AG04450 (cell line): ENCODE measurements at regions not wholly inside any gene's neighbourhood (a gene's known extent, or its start where the extent isn't known, plus 50 kb on each side); places are given as distances from the start of the nearest gene placed in this dataset.

Source experiments
- CTCF ChIA-PET: fragments of 300-600, 350-600 bp; formaldehyde crosslinking; extraction: SDS; loops from one replicate; lab custom pipeline; 2022; ENCODE audit warnings: antibody characterized with exemption, inconsistent platforms; lab: Charles Lee
- POLR2A ChIA-PET: fragments of 350-600 bp; formaldehyde crosslinking; extraction: SDS; loops from one replicate; lab custom pipeline; 2021; ENCODE audit warnings: antibody characterized with exemption, inconsistent platforms; lab: Yijun Ruan, JAX
- DNase-seq: peaks from one replicate; pipeline ENCODE4 v3.0.0-alpha.2; 2011; ENCODE audit warnings: low read depth, low spot score
- H3K27ac ChIP-seq: one replicate; pipeline ENCODE4 v1.5.1; 2012; ENCODE audit warnings: low read depth, low read length, control low read depth
- H3K27me3 ChIP-seq: one replicate; pipeline ENCODE4 v1.6.0; 2012; ENCODE audit warnings: low read length; ENCODE audit not compliant: control insufficient read depth, insufficient read depth
- H3K4me3 ChIP-seq: 2 replicates; pipeline ENCODE4 v1.5.1; 2011; ENCODE audit warnings: mild to moderate bottlenecking, low read depth, low read length, control low read depth
- H3K9me3 ChIP-seq: 2 replicates; pipeline ENCODE4 v1.5.1; 2012; ENCODE audit warnings: low read length; ENCODE audit not compliant: control insufficient read depth, insufficient read depth
- CTCF ChIP-seq: IDR thresholded peaks from 2 replicates; pipeline ENCODE4 v1.5.1; 2011; ENCODE audit warnings: low read depth, low read length, control low read depth, inconsistent platforms

GRCh38 chr11:15613789-15614188, 499.1 kb downstream of the INSC start:
- POLR2A ChIA-PET = interaction anchor here (1.0 kb wide), 1 partner anchor 994 kb away, joined by 3 read pairs; no protein-coding TSS in a partner anchor
- Histone ChIP-seq H3K27me3 (peaks cover 4% of the 10 kb centered on the region), H3K27ac (no peak overlapping the region), H3K4me3 (no peak overlapping the region), H3K9me3 (no peaks in the 10 kb centered on the region)
- no peak for DNase-seq
- CTCF ChIA-PET = interaction anchor here (1.0 to 1.4 kb wide), 2 partner anchors 18 to 1172 kb away, joined by 3 to 5 read pairs; no protein-coding TSS in a partner anchor
- TF ChIP-seq CTCF = no peak

DNA sequence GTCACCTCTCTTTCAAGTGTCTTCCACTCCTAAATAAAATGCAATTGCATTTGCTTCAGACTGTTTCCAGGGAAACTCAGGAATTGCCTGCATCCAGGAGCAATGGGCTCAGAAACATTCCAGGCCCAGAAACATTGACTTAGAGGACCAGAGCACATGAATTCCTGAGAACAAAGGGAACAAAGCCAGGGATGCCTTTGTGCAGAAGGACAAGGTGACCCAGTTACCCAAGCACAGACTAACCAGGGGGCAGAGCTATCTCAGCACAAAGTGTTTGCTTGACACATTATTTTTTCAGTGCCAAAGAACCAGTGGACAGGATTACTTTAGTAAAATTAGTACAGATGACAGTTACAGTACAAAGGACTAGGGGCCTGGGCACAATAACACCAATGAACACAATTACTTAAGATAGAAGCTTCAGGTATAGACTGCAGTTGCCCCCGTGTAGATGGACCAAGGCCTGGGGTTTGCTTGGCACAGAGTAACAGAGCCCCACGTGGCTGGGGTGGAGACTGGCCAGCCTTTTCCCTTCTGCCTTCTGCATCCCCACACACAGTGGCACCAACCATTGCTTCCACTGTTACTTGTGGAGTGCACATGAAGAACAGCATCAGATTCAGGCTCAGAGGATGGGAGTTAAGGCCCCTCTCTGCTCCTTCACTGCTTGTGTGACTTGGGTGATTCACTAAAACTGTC, 500.8 kb downstream of the INSC start:
- no peaks in the 10 kb centered on the region for H3K27me3 ChIP-seq
- H3K4me3 ChIP-seq = no peak overlapping the region
- H3K27ac ChIP-seq = no peak overlapping the region
- DNase-seq = no peak
- H3K9me3 ChIP-seq = no peaks in the 10 kb centered on the region
- POLR2A ChIA-PET = no interaction called here
- TF ChIP-seq CTCF = no peak
- CTCF ChIA-PET = no interaction called here

GRCh38 chr11:15616130-15617105, 501.7 kb downstream of the INSC start:
- CTCF ChIA-PET = no interaction called here

GRCh38 chr11:15617126-15617525, 502.4 kb downstream of the INSC start:
- Histone ChIP-seq H3K4me3 (no peak overlapping the region), H3K9me3 (no peaks in the 10 kb centered on the region), H3K27me3 (peaks cover 7% of the 10 kb centered on the region), H3K27ac (no peak overlapping the region)
- ChIA-PET CTCF (no interaction called here), POLR2A (no interaction called here)
- DNase-seq = no peak
- TF ChIP-seq CTCF = no peak

More at GRCh38 chr11:15616130-15617105, 501.7 kb downstream of the INSC start:
- DNase-seq = no peak
- Histone ChIP-seq H3K27ac (no peak overlapping the region), H3K27me3 (peaks cover 5% of the 10 kb centered on the region), H3K4me3 (no peak overlapping the region), H3K9me3 (no peaks in the 10 kb centered on the region)
- no peak for TF ChIP-seq CTCF
- POLR2A ChIA-PET = no interaction called here

DNA sequence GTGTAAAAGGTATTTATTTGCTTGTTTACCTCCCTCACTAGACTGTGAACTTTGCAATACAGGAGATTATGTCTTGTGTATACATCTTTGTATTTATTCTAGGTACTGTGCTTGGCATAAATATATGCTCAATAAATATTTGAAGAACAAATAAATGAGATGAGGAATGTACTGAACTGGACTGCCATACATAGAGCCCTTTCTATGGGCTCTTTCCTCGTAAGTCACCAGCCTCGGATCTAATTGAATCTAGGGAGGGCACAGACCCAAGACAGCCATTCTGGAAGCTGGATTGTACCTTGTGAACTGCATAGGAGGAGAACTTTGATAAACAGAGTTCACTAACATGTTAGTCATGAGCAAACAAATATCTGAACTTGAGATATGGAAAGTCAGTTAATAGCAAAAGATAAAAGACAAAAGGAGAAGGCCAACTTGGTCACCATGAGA, 503.9 kb downstream of the INSC start:
- Histone ChIP-seq H3K9me3 (no peaks in the 10 kb centered on the region), H3K27me3 (peaks cover 14% of the 10 kb centered on the region), H3K27ac (no peak overlapping the region), H3K4me3 (no peak overlapping the region)
- ChIA-PET POLR2A (no interaction called here), CTCF (no interaction called here)
- no peak for DNase-seq
- no peak for TF ChIP-seq CTCF
